Smooth muscle cell of the brain vasculature (primary cell): ENCODE measurements at regions not wholly inside any gene's neighbourhood (a gene's known extent, or its start where the extent isn't known, plus 50 kb on each side); places are given as distances from the start of the nearest gene placed in this dataset.
A peak's percentile ranks its signal among the peaks of the same experiment; 100 is the strongest.
"Not testable (repeated sequence)": the region's sequence is repeated elsewhere in the genome, so short reads cannot be mapped to it uniquely, and the experiment has no call there.

ENCODE experiments used
- DNase-seq: peaks from one replicate; pipeline ENCODE4 v3.0.0-alpha.2; 2012; ENCODE audit warnings: low read depth, low spot score

GRCh38 chr6:150767571-150768018, 97.9 kb upstream of the MTHFD1L start:
- DNase-seq, result peak; percentile 55

- DNase-seq, result no peak
These were observed 94.9 kb upstream of the MTHFD1L start for GRCh38 chr6:150770637-150771036.

- no peak for DNase-seq
These were observed 91.5 kb upstream of the MTHFD1L start for GRCh38 chr6:150773969-150774368.

DNA sequence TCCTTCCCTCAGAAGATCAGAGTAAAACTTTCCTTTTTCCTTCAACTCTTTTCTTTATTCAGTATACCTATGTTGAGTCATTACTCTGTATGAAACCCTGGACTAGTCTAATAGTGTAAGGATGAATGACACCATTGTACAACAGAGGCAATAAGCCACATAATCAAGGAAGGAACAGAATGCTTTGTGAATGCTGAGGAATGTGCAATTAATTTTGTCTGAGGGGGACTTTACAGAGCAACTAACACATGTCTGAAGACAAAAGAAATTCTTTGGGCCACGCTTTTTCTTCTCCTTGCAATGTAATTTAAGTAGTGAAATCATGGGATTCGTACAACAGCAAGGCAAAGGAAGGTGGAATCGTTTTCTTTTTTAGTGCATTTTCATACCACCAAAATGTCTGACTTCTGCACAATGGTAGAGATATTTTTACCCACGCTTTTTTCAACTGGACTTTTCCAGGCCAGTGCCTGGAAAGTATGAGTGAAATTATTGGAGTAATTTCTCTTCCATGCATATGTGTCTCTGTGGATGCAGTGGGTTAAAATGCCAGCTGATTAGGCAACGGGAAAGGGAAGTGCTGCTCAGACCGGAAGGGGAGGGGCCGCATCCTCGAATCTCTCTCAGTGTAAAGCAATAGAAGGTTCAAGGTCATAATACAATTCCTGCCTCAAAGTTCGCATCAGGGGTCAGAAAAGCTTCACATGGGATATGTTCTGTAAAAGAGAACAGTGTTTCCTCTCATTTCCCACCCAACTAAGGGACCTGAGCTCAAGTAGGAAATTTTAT, 89.9 kb upstream of the MTHFD1L start:
- DNase-seq, result no peak

GRCh38 chr6:150777736-150778135, 87.8 kb upstream of the MTHFD1L start:
- DNase-seq, result no peak

- DNase-seq, result no peak
These were observed 81.7 kb upstream of the MTHFD1L start for GRCh38 chr6:150783813-150784212.

GRCh38 chr6:150787429-150787828, 78.1 kb upstream of the MTHFD1L start:
- DNase-seq, result no peak

DNA sequence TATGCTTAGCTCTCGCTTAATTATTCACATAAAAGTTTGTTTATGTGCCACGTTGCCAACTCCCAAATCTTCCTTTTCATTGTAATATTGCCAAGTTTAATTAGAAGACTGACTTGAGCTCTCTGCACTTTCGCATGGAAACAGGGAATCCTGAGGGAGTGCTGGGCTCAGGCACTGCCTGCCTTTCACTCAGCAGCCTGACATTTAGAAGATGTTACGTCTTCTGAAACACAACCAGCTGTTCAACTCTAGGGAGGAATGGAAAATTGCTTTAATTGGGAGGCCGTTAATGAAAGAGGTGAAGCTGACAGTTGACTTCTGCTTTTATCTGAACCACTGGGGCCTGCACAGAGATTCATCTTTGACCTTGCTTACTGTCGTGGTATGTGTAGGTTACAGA, 77.4 kb upstream of the MTHFD1L start:
- DNase-seq, result no peak

DNA sequence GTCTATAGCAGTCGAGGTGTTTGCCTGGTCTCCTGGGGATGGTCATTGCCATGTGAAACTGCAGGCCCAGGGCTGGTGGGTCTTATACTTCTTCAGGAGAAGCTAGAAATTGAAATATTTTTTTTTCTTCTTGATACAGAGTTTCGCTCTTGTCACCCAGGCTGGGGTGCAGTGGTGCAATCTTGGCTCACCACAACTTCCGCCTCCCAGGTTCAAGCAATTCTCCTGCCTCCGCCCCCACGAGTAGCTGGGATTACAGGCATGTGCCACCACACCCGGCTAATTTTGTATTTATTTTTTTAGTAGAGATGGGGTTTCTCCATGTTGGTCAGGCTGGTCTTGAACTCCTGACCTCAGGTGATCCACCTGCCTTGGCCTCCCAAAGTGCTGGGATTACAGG, 75.6 kb upstream of the MTHFD1L start:
- not testable (repeated sequence) for DNase-seq

DNA sequence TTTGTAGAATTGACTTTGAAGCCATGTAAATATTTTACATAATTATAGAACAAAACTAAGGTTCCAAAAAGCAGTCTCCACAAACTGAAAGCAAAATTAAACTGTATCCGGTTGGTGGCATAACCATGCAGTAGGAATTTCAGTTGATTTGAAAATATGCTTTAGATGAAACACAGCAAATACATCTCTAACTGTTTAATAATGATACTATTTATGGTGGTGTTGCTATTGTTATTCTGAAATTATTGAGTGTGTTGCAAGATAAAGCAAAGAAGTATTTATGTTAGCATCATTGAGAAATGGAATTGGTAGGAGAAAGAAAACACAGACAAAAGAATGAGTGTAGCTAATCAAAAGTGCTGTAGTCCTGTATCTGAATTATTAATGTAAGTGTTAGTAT, 73.8 kb upstream of the MTHFD1L start:
- DNase-seq, result no peak

DNA sequence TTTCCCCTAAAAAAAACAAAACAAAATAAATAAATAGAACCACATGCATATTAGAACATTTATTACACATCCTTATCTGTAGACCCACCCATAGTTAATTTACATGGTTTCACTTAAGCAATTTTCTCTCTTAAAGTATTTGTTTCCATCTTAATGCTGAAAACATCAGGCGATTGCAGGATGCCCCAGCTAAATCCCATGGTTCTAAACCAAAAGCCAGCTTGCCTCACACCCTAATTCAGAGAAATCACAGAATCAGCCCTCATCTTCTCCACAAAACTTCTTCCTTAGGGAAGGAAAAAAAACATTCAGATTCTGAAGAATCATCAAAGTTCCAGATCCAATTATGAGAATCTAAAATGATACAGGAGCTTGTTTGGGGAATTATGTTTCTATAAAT, 67.6 kb upstream of the MTHFD1L start:
- DNase-seq, result no peak

DNA sequence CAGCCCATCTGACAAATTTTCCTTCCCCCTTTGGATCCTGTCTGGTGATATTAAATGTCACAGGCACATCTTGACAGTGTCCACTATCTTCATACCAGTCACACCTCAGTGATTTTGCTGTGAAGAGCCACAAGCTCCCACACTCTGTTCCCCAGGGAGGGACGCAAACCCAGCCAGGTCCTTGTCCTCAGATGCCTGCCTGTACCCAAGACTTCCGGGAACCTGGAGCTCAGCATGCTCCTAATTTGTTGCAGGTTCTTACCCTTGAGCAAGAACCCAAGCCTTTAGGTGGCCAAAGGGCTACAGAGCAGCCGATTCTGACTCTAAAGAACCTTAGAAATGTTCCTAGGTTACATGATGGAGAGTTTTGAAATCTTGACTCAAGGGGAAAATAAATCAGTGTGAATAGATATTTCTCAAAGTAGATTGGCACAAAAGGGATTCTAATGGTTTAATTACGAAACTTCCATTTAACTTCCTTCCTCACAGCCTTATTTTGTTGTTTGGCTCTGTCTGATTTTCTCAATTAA, 66.2 kb upstream of the MTHFD1L start:
- no peak for DNase-seq

DNA sequence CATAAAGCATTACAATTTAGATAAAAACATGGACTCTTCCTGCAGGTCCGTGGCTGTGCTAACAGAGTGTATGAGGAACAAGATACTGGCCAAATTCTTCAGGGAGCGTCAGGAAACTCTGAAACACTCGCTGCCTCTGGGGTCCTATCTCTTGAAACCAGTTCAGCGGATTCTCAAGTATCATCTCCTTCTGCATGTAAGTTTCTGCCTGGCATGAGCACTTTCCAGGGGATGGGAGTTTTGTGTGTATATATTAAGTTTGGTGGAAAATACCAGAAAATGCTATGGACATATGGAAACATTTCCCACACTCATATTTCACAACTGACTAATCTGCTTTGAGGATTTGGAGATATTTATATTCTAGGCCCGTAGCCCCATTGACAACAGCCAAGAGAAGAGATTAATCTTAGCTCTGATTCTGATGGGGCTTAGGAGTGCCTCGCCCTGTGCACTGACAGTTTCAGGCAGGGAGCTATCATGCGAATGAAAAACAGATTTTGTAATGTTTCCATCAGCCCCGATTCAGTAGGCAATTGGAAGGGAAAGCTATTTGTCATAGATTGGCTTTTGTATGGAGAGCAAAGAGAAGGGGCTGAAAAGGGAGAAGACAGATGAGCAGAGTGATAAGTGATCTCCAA, 64.7 kb upstream of the MTHFD1L start:
- no peak for DNase-seq

- DNase-seq, result no peak
These were observed 58.7 kb upstream of the MTHFD1L start for GRCh38 chr6:150806790-150807189.

- no peak for DNase-seq
These were observed 52.0 kb upstream of the MTHFD1L start for GRCh38 chr6:150813319-150813992.

- DNase-seq, result no peak
These were observed 51.5 kb upstream of the MTHFD1L start for GRCh38 chr6:150813993-150814359.
